OCI-LY7 (cell line): ENCODE measurements at regions not wholly inside any gene's neighbourhood (a gene's known extent, or its start where the extent isn't known, plus 50 kb on each side); places are given as distances from the start of the nearest gene placed in this dataset.

Experiments
- BruUV-seq: library from RNA; stranded (reverse); fragments of 400-500 nt; replicated peaks from 2 replicates; lab custom pipeline; 2021; lab: Mats Ljungman, UMichigan
- CTCF ChIA-PET: fragments of 300-600 bp; sonication (Branson Sonifier 250); formaldehyde crosslinking; loops from one replicate; lab custom pipeline; 2022; ENCODE audit warnings: antibody characterized with exemption; ENCODE audit not compliant: unreplicated experiment; lab: Charles Lee
- POLR2A ChIA-PET: fragments of 300-600 bp; sonication (Branson Sonifier 250); formaldehyde crosslinking; loops from one replicate; lab custom pipeline; 2022; ENCODE audit warnings: antibody characterized with exemption; lab: Charles Lee
- DNase-seq: peaks from one replicate; pipeline ENCODE4 v3.0.0-alpha.2; 2015; ENCODE audit warnings: low spot score
- H2AFZ ChIP-seq: fragments of 200-600 bp; sonication (generic), shearing (Covaris generic); 2 replicates; pipeline ENCODE4 v1.6.1; 2014; ENCODE audit warnings: mild to moderate bottlenecking, antibody characterized with exemption, low read length, moderate library complexity
- H3K27ac ChIP-seq: fragments of 200-600 bp; sonication (generic); 2 replicates; pipeline ENCODE4 v1.5.1; 2014; ENCODE audit warnings: mixed run types, low read depth, mild to moderate bottlenecking, moderate library complexity, low read length, inconsistent platforms; ENCODE audit not compliant: poor library complexity, severe bottlenecking
- H3K36me3 ChIP-seq: fragments of 200-600 bp; sonication (generic); 2 replicates; pipeline ENCODE4 v1.6.1; 2014; ENCODE audit warnings: mild to moderate bottlenecking, antibody characterized with exemption, low read length, moderate library complexity, mixed read lengths; ENCODE audit not compliant: insufficient read depth
- H3K4me1 ChIP-seq: fragments of 200-600 bp; sonication (generic); 2 replicates; pipeline ENCODE4 v1.5.1; 2014; ENCODE audit warnings: mild to moderate bottlenecking, low read length; ENCODE audit not compliant: insufficient read depth, poor library complexity, severe bottlenecking
- H3K4me2 ChIP-seq: fragments of 200-600 bp; sonication (generic); 2 replicates; pipeline ENCODE4 v1.6.1; 2014; ENCODE audit warnings: mild to moderate bottlenecking, low read length
- H3K4me3 ChIP-seq: fragments of 200-600 bp; sonication (generic); 2 replicates; pipeline ENCODE4 v1.5.1; 2014; ENCODE audit warnings: mild to moderate bottlenecking, low read depth, low read length; ENCODE audit not compliant: poor library complexity, severe bottlenecking
- H3K79me2 ChIP-seq: fragments of 200-600 bp; sonication (generic); 2 replicates; pipeline ENCODE4 v1.6.1; 2016; ENCODE audit warnings: low read depth, mild to moderate bottlenecking, low read length, moderate library complexity, mixed read lengths; ENCODE audit not compliant: insufficient read depth
- H3K9me2 ChIP-seq: fragments of 200-600 bp; sonication (generic); 2 replicates; pipeline ENCODE4 v1.6.1; 2016; ENCODE audit warnings: mild to moderate bottlenecking, low read length, mixed read lengths; ENCODE audit not compliant: insufficient read depth
- H3K9me3 ChIP-seq: fragments of 200-600 bp; sonication (generic); 2 replicates; pipeline ENCODE4 v1.6.1; 2014; ENCODE audit warnings: mild to moderate bottlenecking, mixed run types, low read length, mixed read lengths
- H4K20me1 ChIP-seq: fragments of 200-600 bp; sonication (generic); 2 replicates; pipeline ENCODE4 v1.6.1; 2014; ENCODE audit warnings: mild to moderate bottlenecking, antibody characterized with exemption, low read length, moderate library complexity, mixed read lengths; ENCODE audit not compliant: insufficient read depth
- EZH2phosphoT487 ChIP-seq: fragments of 200-600 bp; sonication (generic); IDR thresholded peaks from 2 replicates; pipeline ENCODE4 v1.6.1; 2018; ENCODE audit warnings: low read depth, borderline replicate concordance, mild to moderate bottlenecking, mixed run types, antibody characterized with exemption, low read length, moderate library complexity, mixed read lengths
- intact Hi-C: fragments of 100-400 bp; cut with micrococcal nuclease; formaldehyde crosslinking; loops from one replicate; pipeline ENCODE4 v1.10.0; 2022; ENCODE audit not compliant: unreplicated experiment
- TF ChIP-seq, protein P1 (sequence below): fragments of 200-600 bp; sonication (generic); conservative IDR thresholded peaks from 2 replicates; pipeline ENCODE4 v1.5.1; 2014; ENCODE audit warnings: mild to moderate bottlenecking, antibody characterized with exemption, low read length, moderate library complexity, mixed read lengths

DNA sequence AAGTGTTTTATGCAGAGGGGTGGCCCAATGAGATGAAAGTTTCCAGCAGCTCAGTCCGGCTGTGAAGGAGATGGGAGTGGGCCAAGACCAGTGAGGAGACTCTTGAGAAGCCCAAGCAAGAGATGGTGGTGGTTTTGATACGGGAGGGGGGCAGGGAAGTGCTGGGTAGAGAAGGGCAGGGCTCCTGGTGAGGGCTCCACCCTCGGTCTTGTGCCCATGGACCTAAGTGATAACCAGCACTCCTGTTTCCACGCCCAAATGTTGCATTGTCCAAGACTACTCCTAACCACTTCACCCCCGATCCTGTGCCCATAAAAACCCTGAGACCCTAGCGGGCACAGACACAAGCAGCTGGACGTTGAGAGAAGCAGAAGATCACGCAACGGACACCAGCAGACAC, 140.9 kb downstream of the MIS18A start:
- intact Hi-C loops: no loop called here
- no peaks in the 10 kb centered on the region for H3K36me3 ChIP-seq
- TF ChIP-seq, protein P1, sequence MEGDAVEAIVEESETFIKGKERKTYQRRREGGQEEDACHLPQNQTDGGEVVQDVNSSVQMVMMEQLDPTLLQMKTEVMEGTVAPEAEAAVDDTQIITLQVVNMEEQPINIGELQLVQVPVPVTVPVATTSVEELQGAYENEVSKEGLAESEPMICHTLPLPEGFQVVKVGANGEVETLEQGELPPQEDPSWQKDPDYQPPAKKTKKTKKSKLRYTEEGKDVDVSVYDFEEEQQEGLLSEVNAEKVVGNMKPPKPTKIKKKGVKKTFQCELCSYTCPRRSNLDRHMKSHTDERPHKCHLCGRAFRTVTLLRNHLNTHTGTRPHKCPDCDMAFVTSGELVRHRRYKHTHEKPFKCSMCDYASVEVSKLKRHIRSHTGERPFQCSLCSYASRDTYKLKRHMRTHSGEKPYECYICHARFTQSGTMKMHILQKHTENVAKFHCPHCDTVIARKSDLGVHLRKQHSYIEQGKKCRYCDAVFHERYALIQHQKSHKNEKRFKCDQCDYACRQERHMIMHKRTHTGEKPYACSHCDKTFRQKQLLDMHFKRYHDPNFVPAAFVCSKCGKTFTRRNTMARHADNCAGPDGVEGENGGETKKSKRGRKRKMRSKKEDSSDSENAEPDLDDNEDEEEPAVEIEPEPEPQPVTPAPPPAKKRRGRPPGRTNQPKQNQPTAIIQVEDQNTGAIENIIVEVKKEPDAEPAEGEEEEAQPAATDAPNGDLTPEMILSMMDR: no peak
- TF ChIP-seq EZH2phosphoT487: no peak
- H2AFZ ChIP-seq: no peak overlapping the region
- no peak overlapping the region for H3K4me2 ChIP-seq
- H3K9me3 ChIP-seq: no peaks in the 10 kb centered on the region
- ChIA-PET CTCF (no interaction called here), POLR2A (no interaction called here)
- H3K4me1 ChIP-seq: no peaks in the 10 kb centered on the region
- H4K20me1 ChIP-seq: no peaks in the 10 kb centered on the region
- H3K4me3 ChIP-seq: no peak overlapping the region
- H3K79me2 ChIP-seq: no peaks in the 10 kb centered on the region
- H3K27ac ChIP-seq: no peak overlapping the region
- no peak for DNase-seq
- no TSS peak for BruUV-seq
- no peaks in the 10 kb centered on the region for H3K9me2 ChIP-seq

DNA sequence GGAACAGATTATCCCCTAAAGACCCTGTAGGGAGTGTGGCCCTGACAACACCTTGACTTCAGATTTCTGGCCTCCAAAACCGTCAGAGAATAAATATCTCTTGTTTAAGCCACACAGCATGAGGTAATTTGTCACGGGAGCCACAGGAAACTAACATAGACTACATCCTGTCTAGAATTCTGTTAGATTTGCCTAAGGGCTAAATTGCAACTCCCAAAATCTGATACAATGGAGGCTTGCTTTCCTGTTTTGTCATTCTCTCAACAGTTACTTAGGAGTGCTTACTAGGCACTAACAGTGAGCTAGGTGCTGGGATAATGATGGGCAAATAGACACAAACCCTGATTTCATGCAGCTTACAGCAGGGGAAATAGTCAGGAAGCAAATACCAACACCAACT, 141.6 kb downstream of the MIS18A start:
- no peak overlapping the region for H2AFZ ChIP-seq
- H3K4me3 ChIP-seq: no peak overlapping the region
- no peaks in the 10 kb centered on the region for H4K20me1 ChIP-seq
- no peak for DNase-seq
- no peaks in the 10 kb centered on the region for H3K79me2 ChIP-seq
- no peaks in the 10 kb centered on the region for H3K9me2 ChIP-seq
- H3K9me3 ChIP-seq: no peaks in the 10 kb centered on the region
- TF ChIP-seq EZH2phosphoT487: no peak
- no TSS peak for BruUV-seq
- CTCF ChIA-PET: no interaction called here
- intact Hi-C loops: no loop called here
- no peak overlapping the region for H3K27ac ChIP-seq
- H3K4me2 ChIP-seq: no peak overlapping the region
- POLR2A ChIA-PET: no interaction called here
- H3K36me3 ChIP-seq: no peaks in the 10 kb centered on the region
- no peaks in the 10 kb centered on the region for H3K4me1 ChIP-seq

DNA sequence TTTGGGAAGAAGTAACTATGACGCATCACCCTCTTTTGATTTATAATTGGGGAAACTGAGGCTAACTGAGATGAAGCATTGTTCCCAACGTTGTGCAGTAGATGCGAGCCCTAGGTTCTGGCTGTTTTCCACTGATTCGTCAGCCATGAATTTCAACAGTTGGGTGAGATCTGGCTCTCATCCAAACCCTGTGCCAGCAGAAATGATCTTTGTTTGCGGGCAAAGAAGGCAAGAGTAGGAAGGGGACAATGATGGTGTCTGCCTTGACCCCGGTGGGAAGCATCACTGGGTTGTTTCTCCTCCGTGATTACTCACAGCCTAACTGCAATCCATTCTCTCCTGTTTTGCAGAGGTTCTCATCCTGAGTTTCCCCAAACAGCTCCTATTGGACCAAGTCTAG, 142.3 kb downstream of the MIS18A start:
- Histone ChIP-seq H3K4me3 (no peak overlapping the region), H3K36me3 (no peaks in the 10 kb centered on the region), H3K9me3 (no peaks in the 10 kb centered on the region), H2AFZ (no peak overlapping the region), H3K27ac (no peak overlapping the region), H3K4me2 (no peak overlapping the region), H3K79me2 (no peaks in the 10 kb centered on the region), H3K4me1 (no peaks in the 10 kb centered on the region), H3K9me2 (no peaks in the 10 kb centered on the region), H4K20me1 (no peaks in the 10 kb centered on the region)
- ChIA-PET POLR2A (no interaction called here), CTCF (no interaction called here)
- BruUV-seq: no TSS peak
- intact Hi-C loops: no loop called here
- DNase-seq: no peak
- TF ChIP-seq, protein P1: no peak
- TF ChIP-seq EZH2phosphoT487: no peak
